ENCODE measurements at regions not wholly inside any gene's neighbourhood (a gene's known extent, or its start where the extent isn't known, plus 50 kb on each side); places are given as distances from the start of the nearest gene placed in this dataset.

DNA sequence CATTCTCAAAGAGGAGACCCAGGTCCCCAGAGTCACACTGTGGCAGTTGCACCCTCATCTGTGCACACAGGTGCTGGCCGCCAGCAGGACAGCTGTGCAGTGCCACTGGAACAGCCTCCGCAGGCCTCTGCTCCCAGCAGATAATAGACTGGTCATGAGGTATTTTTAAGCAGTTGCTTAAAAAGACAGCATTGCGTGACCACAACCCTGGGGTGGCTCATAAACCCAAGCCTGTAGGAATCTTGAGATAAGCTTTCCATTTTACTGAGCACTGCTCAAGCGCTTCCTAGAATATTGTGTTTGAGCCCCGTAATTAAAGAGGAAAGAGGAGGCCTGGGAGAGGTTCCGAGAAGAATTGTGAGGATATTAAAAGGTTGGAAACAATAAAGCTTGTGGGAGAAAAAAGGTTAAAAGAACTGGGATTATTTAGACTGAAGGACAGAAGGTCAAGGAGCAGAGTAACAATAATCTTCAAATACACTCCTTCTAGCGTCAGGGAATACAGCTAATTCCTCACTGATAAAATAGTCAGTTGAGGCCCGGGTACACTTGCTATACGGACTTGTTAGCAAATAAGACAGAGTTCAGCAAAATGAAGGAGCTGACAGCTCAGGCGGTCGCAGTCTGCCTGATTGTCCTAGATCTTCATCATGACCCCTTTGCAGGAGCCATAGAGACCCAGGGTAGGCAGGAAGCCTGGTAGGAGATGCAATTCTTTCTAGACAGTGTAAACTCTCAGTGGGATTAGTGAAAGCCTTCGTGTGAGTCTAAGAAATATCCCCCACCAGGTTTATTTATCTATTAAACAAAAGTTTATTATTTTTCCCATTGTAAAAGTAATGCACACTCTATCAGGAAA is 86.2 kb upstream of the KIT start:
- Histone ChIP-seq H3K9me1 (ENCODE audit: control insufficient read depth, insufficient read depth, low read length) (no peaks in the 10 kb centered on the region), H3K27me3 (ENCODE audit: control insufficient read depth in 2 of 2, insufficient read depth in 2 of 2, low read length in 2 of 2) (no peaks in the 10 kb centered on the region), H3K4me1 (replicated peaks in 1 of 2; ENCODE audit: control insufficient read depth in 2 of 2, insufficient read depth in 2 of 2, low read length in 2 of 2) (peaks cover 15 to 45% of the 10 kb centered on the region in 2 experiments), H3K9ac (ENCODE audit: insufficient read depth in 1 of 2, low read depth in 2 of 2, low read length in 2 of 2) (peak overlapping the region in 1 of 2 experiments; percentile 50; a peak in 2 of 4 replicates), H3K79me2 (ENCODE audit: control insufficient read depth, insufficient read depth, low read length) (no peaks in the 10 kb centered on the region), H3K9me3 (replicated peaks; ENCODE audit: control insufficient read depth, insufficient read depth, low read depth, low read length) (0 out of 2 replicates have a peak, but pooled peaks cover 3% of the 10 kb centered on the region), H4K20me1 (replicated peaks; ENCODE audit: control insufficient read depth, insufficient read depth, low read length) (no peaks in the 10 kb centered on the region), H2AFZ (ENCODE audit: low read depth, low read length) (peak overlapping the region; percentile 67), H3K4me3 (no peak overlapping the region), H3K36me3 (ENCODE audit: control insufficient read depth, insufficient read depth, low read length) (no peaks in the 10 kb centered on the region), H3K4me2 (ENCODE audit: insufficient read depth, low read length) (peak overlapping the region; percentile 67), H3K27ac (ENCODE audit: extremely low read depth, low read depth, low read length) (peak overlapping the region; percentile 76)
- peak; percentile 73 to 95 (median 84) for DNase-seq (ENCODE audit: extremely low read depth in 1 of 4, low spot score in 3 of 4)
- ChIA-PET CTCF (ENCODE audit: low intra/inter-chr PET ratio) (interaction anchor here (0.6 kb wide), 1 partner anchor 394 kb away, joined by 3 read pairs; no protein-coding TSS in a partner anchor), POLR2A (interaction anchor here (1.0 to 1.5 kb wide), 6 partner anchors 12 to 157 kb away, joined by 3 read pairs; no protein-coding TSS in a partner anchor)
- intact Hi-C loops (cut with micrococcal nuclease) (loop anchor here (1.0 to 5.0 kb wide), 2 partner anchors 17 to 86 kb away; partner anchors contain the start of gene KIT), in situ Hi-C loops (cut with MboI) (no loop called here)
- ATAC-seq: peak; percentile 95
- BruUV-seq (replicated peaks): no TSS peak
- FAIRE-seq: peak; percentile 99
- WGBS (ENCODE audit: insufficient coverage, low coverage, missing lambda C conversion rate): 1% methylated on average over 12 of the region's 12 CpGs
- TF ChIP-seq MEF2D (tag; conservative IDR thresholded peaks at IDR 0.05; ENCODE audit: low read depth) (peak; percentile 86), RBM25 (IDR thresholded peaks at IDR 0.05; ENCODE audit: low read depth, low read length, severe bottlenecking) (no peak), ZNF41 (CRISPR knock-in tag; conservative IDR thresholded peaks at IDR 0.05) (peak; percentile 79; the same call in 1 of the 2 replicates), ZNF79 (CRISPR knock-in tag; IDR thresholded peaks at IDR 0.05; ENCODE audit: low read depth) (0 out of 2 replicates have a peak, but pooled peaks have one; percentile 34), HMG20B (CRISPR knock-in tag; IDR thresholded peaks at IDR 0.05) (no peak), ZNF589 (CRISPR knock-in tag; IDR thresholded peaks at IDR 0.05; ENCODE audit: low read depth) (peak; percentile 99), L3MBTL2 (IDR thresholded peaks at IDR 0.05) (peak; percentile 46; the same call in 1 of the 2 replicates), SREBF1 (IDR thresholded peaks at IDR 0.05; ENCODE audit: borderline replicate concordance, low read depth, low read length) (no peak), ZNF766 (CRISPR knock-in tag; conservative IDR thresholded peaks at IDR 0.05) (peak; percentile 96), BHLHE40 (IDR thresholded peaks at IDR 0.05; ENCODE audit: low read length) (peak; percentile 70; the same call in 1 of the 2 replicates), SAFB2 (IDR thresholded peaks at IDR 0.05; ENCODE audit: borderline replicate concordance, low read depth, low read length, severe bottlenecking) (no peak), EWSR1 (IDR thresholded peaks at IDR 0.05; ENCODE audit: borderline replicate concordance, low read depth, partially characterized antibody) (no peak), RCOR1 (IDR thresholded peaks at IDR 0.05; ENCODE audit: borderline replicate concordance in 1 of 2, low read depth in 2 of 2, low read length in 2 of 2) (peak; percentile 89 to 98)
- TF ChIP-seq, protein P1, sequence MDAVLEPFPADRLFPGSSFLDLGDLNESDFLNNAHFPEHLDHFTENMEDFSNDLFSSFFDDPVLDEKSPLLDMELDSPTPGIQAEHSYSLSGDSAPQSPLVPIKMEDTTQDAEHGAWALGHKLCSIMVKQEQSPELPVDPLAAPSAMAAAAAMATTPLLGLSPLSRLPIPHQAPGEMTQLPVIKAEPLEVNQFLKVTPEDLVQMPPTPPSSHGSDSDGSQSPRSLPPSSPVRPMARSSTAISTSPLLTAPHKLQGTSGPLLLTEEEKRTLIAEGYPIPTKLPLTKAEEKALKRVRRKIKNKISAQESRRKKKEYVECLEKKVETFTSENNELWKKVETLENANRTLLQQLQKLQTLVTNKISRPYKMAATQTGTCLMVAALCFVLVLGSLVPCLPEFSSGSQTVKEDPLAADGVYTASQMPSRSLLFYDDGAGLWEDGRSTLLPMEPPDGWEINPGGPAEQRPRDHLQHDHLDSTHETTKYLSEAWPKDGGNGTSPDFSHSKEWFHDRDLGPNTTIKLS (IDR thresholded peaks at IDR 0.05; ENCODE audit: borderline replicate concordance, low read depth): peak; percentile 53; the same call in 1 of the 2 replicates
- TF ChIP-seq, protein P2, sequence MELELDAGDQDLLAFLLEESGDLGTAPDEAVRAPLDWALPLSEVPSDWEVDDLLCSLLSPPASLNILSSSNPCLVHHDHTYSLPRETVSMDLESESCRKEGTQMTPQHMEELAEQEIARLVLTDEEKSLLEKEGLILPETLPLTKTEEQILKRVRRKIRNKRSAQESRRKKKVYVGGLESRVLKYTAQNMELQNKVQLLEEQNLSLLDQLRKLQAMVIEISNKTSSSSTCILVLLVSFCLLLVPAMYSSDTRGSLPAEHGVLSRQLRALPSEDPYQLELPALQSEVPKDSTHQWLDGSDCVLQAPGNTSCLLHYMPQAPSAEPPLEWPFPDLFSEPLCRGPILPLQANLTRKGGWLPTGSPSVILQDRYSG (tag; conservative IDR thresholded peaks at IDR 0.05; ENCODE audit: low read depth): peak; percentile 75
